ENCODE measurements at regions not wholly inside any gene's neighbourhood (a gene's known extent, or its start where the extent isn't known, plus 50 kb on each side); places are given as distances from the start of the nearest gene placed in this dataset.

DNA sequence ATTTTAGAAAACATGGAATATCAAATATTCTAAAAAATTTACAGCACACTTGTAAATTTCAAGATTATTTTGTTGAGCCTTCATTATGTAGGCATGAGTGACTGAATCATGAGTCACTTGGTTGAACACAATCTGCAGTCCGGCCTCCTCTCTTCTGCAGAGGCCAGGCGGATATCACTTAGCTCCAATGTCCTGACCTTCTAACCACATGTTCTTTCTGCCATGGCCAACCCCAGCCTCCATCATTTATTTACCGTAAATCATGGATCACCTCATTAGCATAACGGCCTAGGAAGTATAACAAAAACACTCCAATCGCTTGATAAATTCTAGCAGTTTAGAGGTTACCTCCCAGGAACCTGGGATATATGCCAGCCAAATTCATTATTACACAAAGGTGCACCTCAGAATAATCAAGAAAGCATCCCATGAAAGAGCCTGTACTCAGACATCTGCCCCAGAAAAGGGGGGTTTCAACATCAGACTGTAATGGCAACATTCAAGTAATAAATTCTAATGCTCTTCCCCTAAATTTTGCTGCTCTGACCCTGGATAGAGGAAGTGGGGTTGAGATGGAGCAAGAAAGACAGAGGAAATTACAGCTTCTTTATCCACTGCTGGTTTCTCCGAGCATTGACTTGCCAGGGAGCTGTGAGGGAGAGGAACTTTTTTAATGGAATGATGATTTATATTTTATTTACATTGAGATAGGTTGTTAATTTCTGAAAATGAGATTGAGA, 2153.6 kb upstream of the AGA start (continued):
- no peak for TF ChIP-seq ARID2 (CRISPR knock-in tag; IDR thresholded peaks at IDR 0.05; ENCODE audit: borderline replicate concordance)

DNA sequence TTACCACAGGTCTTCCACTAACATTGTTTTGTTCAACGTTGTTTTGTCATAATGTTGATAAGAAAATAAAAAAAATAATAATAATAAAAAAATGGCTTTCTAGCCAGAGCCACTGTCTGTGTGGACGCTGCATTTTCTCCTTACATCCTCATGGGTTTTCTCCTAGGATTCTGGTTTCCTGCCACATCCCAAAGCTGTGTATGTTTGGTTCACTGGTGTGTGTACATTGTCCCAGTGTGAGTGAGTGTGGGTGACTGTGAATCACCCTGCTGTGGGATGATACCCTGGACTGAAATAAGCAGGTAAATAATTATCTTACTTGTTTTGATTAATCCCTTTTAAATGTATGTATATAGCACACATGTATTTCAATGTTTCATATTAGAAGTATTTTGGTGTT, 2154.4 kb upstream of the AGA start:
- no peaks in the 10 kb centered on the region for H3K79me2 ChIP-seq (ENCODE audit: insufficient read depth, low read length)
- intact Hi-C loops (cut with micrococcal nuclease; ENCODE audit: unreplicated experiment), result no loop called here
- H2AFZ ChIP-seq (ENCODE audit: low read length), result no peak overlapping the region
- H3K4me2 ChIP-seq (ENCODE audit: low read depth, low read length), result no peak overlapping the region
- H4K20me1 ChIP-seq (ENCODE audit: insufficient read depth, low read length), result no peaks in the 10 kb centered on the region
- H3K27me3 ChIP-seq (ENCODE audit: control insufficient read depth in 1 of 2, insufficient read depth in 2 of 2, low read length in 2 of 2), result no peaks in the 10 kb centered on the region
- DNase-seq (ENCODE audit: low spot score) (no peak), ATAC-seq (no peak), FAIRE-seq (no peak)
- in situ Hi-C loops (cut with HindIII; ENCODE audit: extremely low pct_ligation_motif_present, low pct_unique_long_range_greater_than_20kb), result no loop called here
- no peaks in the 10 kb centered on the region for H3K36me3 ChIP-seq (replicated peaks in 1 of 2; ENCODE audit: control insufficient read depth in 1 of 2, insufficient read depth in 2 of 2, low read length in 2 of 2)
- CTCF ChIA-PET (ENCODE audit: low intra/inter-chr PET ratio, low total read pairs), result no interaction called here
- peaks cover 4% of the 10 kb centered on the region; the same call in 1 of the 2 replicates for H3K9me3 ChIP-seq (ENCODE audit: low read length)
- POLR2A ChIA-PET, result no interaction called here
- no peak for TF ChIP-seq HCFC1 (IDR thresholded peaks at IDR 0.05; ENCODE audit: low read depth, low read length)
- BruUV-seq (replicated peaks), result no TSS peak
- WGBS (ENCODE audit: low lambda C conversion rate), result 1% methylated on average over 2 of the region's 2 CpGs
- no peak overlapping the region for H3K4me3 ChIP-seq (replicated peaks in 1 of 3; ENCODE audit: insufficient read depth in 1 of 3, low read depth in 2 of 3, low read length in 3 of 3)
- no peak overlapping the region for H3K9ac ChIP-seq (ENCODE audit: insufficient read depth, low read depth, low read length)
- H3K27ac ChIP-seq (ENCODE audit: extremely low read length, insufficient read depth, low read length), result no peak overlapping the region
- no peaks in the 10 kb centered on the region for H3K4me1 ChIP-seq (ENCODE audit: insufficient read depth, low read length)

DNA sequence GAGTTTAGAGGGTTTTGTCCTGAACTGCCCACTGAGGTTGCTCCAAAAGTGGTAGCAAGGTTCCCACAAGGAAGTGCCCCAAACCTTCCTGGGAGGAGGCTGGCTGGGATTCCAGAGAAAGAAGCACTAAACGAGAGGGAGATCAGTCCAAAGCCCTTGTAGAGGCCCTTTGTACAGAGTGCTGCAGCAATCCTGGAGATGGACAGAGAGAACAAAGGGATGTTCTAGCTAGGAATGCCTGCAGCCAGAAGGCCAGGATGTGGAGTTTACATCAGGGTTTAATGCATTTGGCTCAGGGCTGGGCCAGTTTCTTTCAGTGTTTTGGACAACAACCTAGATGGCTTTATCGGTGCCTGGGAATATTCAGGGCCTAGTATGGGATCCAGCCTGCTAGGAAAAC, 2155.1 kb upstream of the AGA start:
- CTCF ChIA-PET (ENCODE audit: low intra/inter-chr PET ratio, low total read pairs), result no interaction called here
- ATAC-seq (no peak), FAIRE-seq (no peak), DNase-seq (ENCODE audit: low spot score) (no peak)
- Histone ChIP-seq H3K4me1 (ENCODE audit: insufficient read depth, low read length) (no peaks in the 10 kb centered on the region), H4K20me1 (ENCODE audit: insufficient read depth, low read length) (no peaks in the 10 kb centered on the region), H3K4me2 (ENCODE audit: low read depth, low read length) (no peak overlapping the region), H3K27ac (ENCODE audit: extremely low read length, insufficient read depth, low read length) (no peak overlapping the region), H3K27me3 (ENCODE audit: control insufficient read depth in 1 of 2, insufficient read depth in 2 of 2, low read length in 2 of 2) (no peaks in the 10 kb centered on the region), H3K79me2 (ENCODE audit: insufficient read depth, low read length) (no peaks in the 10 kb centered on the region), H2AFZ (ENCODE audit: low read length) (no peak overlapping the region), H3K9ac (ENCODE audit: insufficient read depth, low read depth, low read length) (no peak overlapping the region), H3K4me3 (replicated peaks in 1 of 3; ENCODE audit: insufficient read depth in 1 of 3, low read depth in 2 of 3, low read length in 3 of 3) (no peak overlapping the region), H3K36me3 (replicated peaks in 1 of 2; ENCODE audit: control insufficient read depth in 1 of 2, insufficient read depth in 2 of 2, low read length in 2 of 2) (no peaks in the 10 kb centered on the region), H3K9me3 (ENCODE audit: low read length) (peaks cover 4% of the 10 kb centered on the region; the same call in 1 of the 2 replicates)
- in situ Hi-C loops (cut with HindIII; ENCODE audit: extremely low pct_ligation_motif_present, low pct_unique_long_range_greater_than_20kb), result no loop called here
- WGBS (ENCODE audit: low lambda C conversion rate), result 0% methylated on average over 2 of the region's 2 CpGs
- intact Hi-C loops (cut with micrococcal nuclease; ENCODE audit: unreplicated experiment), result no loop called here
- BruUV-seq (replicated peaks), result no TSS peak
- POLR2A ChIA-PET, result no interaction called here
- TF ChIP-seq, protein P1, sequence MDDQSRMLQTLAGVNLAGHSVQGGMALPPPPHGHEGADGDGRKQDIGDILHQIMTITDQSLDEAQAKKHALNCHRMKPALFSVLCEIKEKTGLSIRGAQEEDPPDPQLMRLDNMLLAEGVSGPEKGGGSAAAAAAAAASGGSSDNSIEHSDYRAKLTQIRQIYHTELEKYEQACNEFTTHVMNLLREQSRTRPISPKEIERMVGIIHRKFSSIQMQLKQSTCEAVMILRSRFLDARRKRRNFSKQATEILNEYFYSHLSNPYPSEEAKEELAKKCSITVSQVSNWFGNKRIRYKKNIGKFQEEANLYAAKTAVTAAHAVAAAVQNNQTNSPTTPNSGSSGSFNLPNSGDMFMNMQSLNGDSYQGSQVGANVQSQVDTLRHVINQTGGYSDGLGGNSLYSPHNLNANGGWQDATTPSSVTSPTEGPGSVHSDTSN (CRISPR knock-in tag; IDR thresholded peaks at IDR 0.05; ENCODE audit: borderline replicate concordance), result no peak
- TF ChIP-seq NKX3-1 (CRISPR knock-in tag; IDR thresholded peaks at IDR 0.05), result no peak
- no peak for TF ChIP-seq ZNF263 (CRISPR knock-in tag; IDR thresholded peaks at IDR 0.05)
- no peak for TF ChIP-seq HES4 (CRISPR knock-in tag; IDR thresholded peaks at IDR 0.05; ENCODE audit: borderline replicate concordance)
- TF ChIP-seq, protein P2, sequence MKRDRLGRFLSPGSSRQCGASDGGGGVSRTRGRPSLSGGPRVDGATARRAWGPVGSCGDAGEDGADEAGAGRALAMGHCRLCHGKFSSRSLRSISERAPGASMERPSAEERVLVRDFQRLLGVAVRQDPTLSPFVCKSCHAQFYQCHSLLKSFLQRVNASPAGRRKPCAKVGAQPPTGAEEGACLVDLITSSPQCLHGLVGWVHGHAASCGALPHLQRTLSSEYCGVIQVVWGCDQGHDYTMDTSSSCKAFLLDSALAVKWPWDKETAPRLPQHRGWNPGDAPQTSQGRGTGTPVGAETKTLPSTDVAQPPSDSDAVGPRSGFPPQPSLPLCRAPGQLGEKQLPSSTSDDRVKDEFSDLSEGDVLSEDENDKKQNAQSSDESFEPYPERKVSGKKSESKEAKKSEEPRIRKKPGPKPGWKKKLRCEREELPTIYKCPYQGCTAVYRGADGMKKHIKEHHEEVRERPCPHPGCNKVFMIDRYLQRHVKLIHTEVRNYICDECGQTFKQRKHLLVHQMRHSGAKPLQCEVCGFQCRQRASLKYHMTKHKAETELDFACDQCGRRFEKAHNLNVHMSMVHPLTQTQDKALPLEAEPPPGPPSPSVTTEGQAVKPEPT (CRISPR knock-in tag; IDR thresholded peaks at IDR 0.05; ENCODE audit: low read depth), result no peak
- no peak for TF ChIP-seq FIP1L1 (IDR thresholded peaks at IDR 0.05; ENCODE audit: borderline replicate concordance, insufficient read depth, low read depth, low read length)
- no peak for TF ChIP-seq TBP (CRISPR knock-in tag; IDR thresholded peaks at IDR 0.05)
- no peak for TF ChIP-seq NFKB2 (CRISPR knock-in tag; IDR thresholded peaks at IDR 0.05; ENCODE audit: borderline replicate concordance)
- TF ChIP-seq TCF7 (IDR thresholded peaks at IDR 0.05; ENCODE audit: low read depth), result no peak
- TF ChIP-seq AGO2 (optimal IDR thresholded peaks at IDR 0.05; ENCODE audit: low read depth, low read length), result no peak
- no peak for TF ChIP-seq TEAD3 (CRISPR knock-in tag; optimal IDR thresholded peaks at IDR 0.05; ENCODE audit: borderline replicate concordance)
- no peak for TF ChIP-seq MED1 (CRISPR knock-in tag; IDR thresholded peaks at IDR 0.05)
- TF ChIP-seq ZNF674 (CRISPR knock-in tag; IDR thresholded peaks at IDR 0.05; ENCODE audit: low read depth), result no peak
- no peak for TF ChIP-seq SATB2 (CRISPR knock-in tag; IDR thresholded peaks at IDR 0.05)

Data from HepG2 (cell line).